ENCODE measurements at regions not wholly inside any gene's neighbourhood (a gene's known extent, or its start where the extent isn't known, plus 50 kb on each side); places are given as distances from the start of the nearest gene placed in this dataset.

DNA sequence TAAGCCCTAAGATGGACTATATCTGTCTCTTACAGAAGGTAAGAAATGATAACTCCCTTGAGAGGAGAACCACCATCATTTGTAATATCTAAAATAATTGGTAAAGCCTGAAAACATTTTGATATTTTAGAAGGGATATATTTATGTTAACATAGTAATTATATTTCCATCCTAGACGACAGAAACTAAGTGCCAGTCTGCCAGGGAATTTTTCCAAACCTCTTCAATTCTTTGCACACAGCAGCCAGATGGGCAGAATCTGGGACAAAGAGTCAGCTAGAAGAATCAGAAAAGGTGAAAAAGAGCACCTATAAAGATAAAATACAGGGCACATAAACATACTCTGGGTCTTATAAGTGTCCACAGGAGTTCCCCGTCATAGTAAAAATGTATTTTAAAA, 70.0 kb upstream of the CBLB start:
- TF ChIP-seq POLR2AphosphoS5 (IDR thresholded peaks at IDR 0.05; ENCODE audit: low read depth, low read length) (no peak), TAF1 (IDR thresholded peaks at IDR 0.05; ENCODE audit: borderline replicate concordance, low read depth, low read length) (no peak)

Data from GM12892 (cell line).